ENCODE measurements at regions not wholly inside any gene's neighbourhood (a gene's known extent, or its start where the extent isn't known, plus 50 kb on each side); places are given as distances from the start of the nearest gene placed in this dataset.

GRCh38 chr12:58554522-58555157 lies 365.7 kb downstream of the LRIG3 start:
- no peak overlapping the region for H2AFZ ChIP-seq (ENCODE audit: low read depth, low read length)
- no peaks in the 10 kb centered on the region for H3K27me3 ChIP-seq (ENCODE audit: insufficient read depth, low read length)
- no peaks in the 10 kb centered on the region for H3K9me3 ChIP-seq (ENCODE audit: low read length)
- no peak overlapping the region for H3K4me3 ChIP-seq (ENCODE audit: low read length)
- H3K4me1 ChIP-seq (ENCODE audit: insufficient read depth, low read length) = no peaks in the 10 kb centered on the region
- no peaks in the 10 kb centered on the region for H3K36me3 ChIP-seq (ENCODE audit: insufficient read depth, low read length)

- Histone ChIP-seq H3K27me3 (ENCODE audit: insufficient read depth, low read length) (no peaks in the 10 kb centered on the region), H3K36me3 (ENCODE audit: insufficient read depth, low read length) (no peaks in the 10 kb centered on the region), H3K4me3 (ENCODE audit: low read length) (no peak overlapping the region), H3K4me1 (ENCODE audit: insufficient read depth, low read length) (no peaks in the 10 kb centered on the region), H3K9me3 (ENCODE audit: low read length) (no peaks in the 10 kb centered on the region), H2AFZ (ENCODE audit: low read depth, low read length) (no peak overlapping the region)
These were observed 363.1 kb downstream of the LRIG3 start for GRCh38 chr12:58557171-58557570.

GRCh38 chr12:58557661-58558060 lies 362.6 kb downstream of the LRIG3 start:
- H3K9me3 ChIP-seq (ENCODE audit: low read length) = no peaks in the 10 kb centered on the region
- no peaks in the 10 kb centered on the region for H3K4me1 ChIP-seq (ENCODE audit: insufficient read depth, low read length)
- H3K27me3 ChIP-seq (ENCODE audit: insufficient read depth, low read length) = no peaks in the 10 kb centered on the region
- H2AFZ ChIP-seq (ENCODE audit: low read depth, low read length) = no peak overlapping the region
- no peaks in the 10 kb centered on the region for H3K36me3 ChIP-seq (ENCODE audit: insufficient read depth, low read length)
- no peak overlapping the region for H3K4me3 ChIP-seq (ENCODE audit: low read length)

GRCh38 chr12:58563621-58564020 lies 356.7 kb downstream of the LRIG3 start:
- Histone ChIP-seq H3K27me3 (ENCODE audit: insufficient read depth, low read length) (no peaks in the 10 kb centered on the region), H3K36me3 (ENCODE audit: insufficient read depth, low read length) (no peaks in the 10 kb centered on the region), H3K4me1 (ENCODE audit: insufficient read depth, low read length) (no peaks in the 10 kb centered on the region), H2AFZ (ENCODE audit: low read depth, low read length) (no peak overlapping the region), H3K9me3 (ENCODE audit: low read length) (no peaks in the 10 kb centered on the region), H3K4me3 (ENCODE audit: low read length) (no peak overlapping the region)

DNA sequence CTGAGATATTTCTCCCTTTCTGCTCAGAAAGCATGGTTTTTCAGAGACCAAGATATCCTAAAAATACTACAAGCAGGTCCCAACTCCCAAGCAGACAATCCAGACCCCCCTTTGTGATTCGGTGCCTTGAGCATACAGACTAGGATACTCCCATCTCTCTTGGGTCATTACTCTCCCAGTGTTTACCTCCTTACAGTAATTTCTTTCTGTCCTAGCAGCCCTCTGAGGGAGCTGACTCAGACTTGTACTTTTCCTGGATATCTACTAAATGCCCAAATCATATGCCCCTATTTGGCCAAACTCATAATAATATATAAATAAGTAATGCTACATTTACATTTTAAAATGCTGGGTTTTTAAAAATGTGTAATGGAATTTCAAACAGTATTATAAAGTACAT lies 355.6 kb downstream of the LRIG3 start:
- Histone ChIP-seq H3K4me3 (ENCODE audit: low read length) (no peak overlapping the region), H3K9me3 (ENCODE audit: low read length) (no peaks in the 10 kb centered on the region), H3K27me3 (ENCODE audit: insufficient read depth, low read length) (no peaks in the 10 kb centered on the region), H3K4me1 (ENCODE audit: insufficient read depth, low read length) (no peaks in the 10 kb centered on the region), H2AFZ (ENCODE audit: low read depth, low read length) (no peak overlapping the region), H3K36me3 (ENCODE audit: insufficient read depth, low read length) (no peaks in the 10 kb centered on the region)

DNA sequence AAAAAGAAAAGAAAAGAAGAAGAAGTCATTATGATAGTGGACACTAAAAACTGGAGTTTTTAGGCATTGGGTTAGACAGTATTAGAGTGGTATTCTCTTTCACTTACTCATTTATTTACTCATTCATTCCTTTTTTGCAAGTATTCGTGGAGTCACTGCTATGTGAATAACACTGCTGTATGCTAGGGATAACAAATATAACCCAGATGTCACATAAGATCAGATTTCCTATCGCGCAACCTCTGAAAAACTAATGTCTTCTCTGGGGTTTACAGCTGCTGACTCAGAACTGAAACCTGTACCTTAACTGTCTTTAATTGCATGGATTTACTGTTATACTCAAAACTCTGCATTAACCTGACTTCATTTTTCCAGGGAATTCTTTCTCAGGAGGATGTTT lies 353.7 kb downstream of the LRIG3 start:
- no peaks in the 10 kb centered on the region for H3K36me3 ChIP-seq (ENCODE audit: insufficient read depth, low read length)
- no peak overlapping the region for H3K4me3 ChIP-seq (ENCODE audit: low read length)
- H2AFZ ChIP-seq (ENCODE audit: low read depth, low read length) = no peak overlapping the region
- no peaks in the 10 kb centered on the region for H3K4me1 ChIP-seq (ENCODE audit: insufficient read depth, low read length)
- no peaks in the 10 kb centered on the region for H3K27me3 ChIP-seq (ENCODE audit: insufficient read depth, low read length)
- no peaks in the 10 kb centered on the region for H3K9me3 ChIP-seq (ENCODE audit: low read length)

GRCh38 chr12:58567189-58567588 lies 353.1 kb downstream of the LRIG3 start:
- no peaks in the 10 kb centered on the region for H3K4me1 ChIP-seq (ENCODE audit: insufficient read depth, low read length)
- H3K4me3 ChIP-seq (ENCODE audit: low read length) = no peak overlapping the region
- H2AFZ ChIP-seq (ENCODE audit: low read depth, low read length) = no peak overlapping the region
- no peaks in the 10 kb centered on the region for H3K27me3 ChIP-seq (ENCODE audit: insufficient read depth, low read length)
- no peaks in the 10 kb centered on the region for H3K36me3 ChIP-seq (ENCODE audit: insufficient read depth, low read length)
- no peaks in the 10 kb centered on the region for H3K9me3 ChIP-seq (ENCODE audit: low read length)

DNA sequence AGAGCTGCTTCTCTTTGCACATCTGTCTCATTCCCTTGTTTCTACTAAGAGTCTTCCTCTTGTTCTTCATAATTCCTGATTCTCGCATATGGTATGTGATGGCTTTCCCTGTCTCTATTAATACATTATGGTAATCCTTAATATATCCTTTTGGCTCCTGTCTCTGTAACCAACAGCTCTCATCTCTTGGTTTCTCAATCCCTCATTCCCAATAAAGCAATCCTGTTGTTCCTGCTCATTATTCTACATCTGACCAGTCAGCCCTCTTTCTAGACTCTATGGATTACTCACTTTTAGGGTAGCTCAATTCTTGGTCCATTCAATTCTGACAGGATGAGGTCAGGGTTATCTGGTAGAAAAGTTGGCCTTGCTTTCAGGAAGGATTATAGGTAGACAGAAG lies 349.9 kb downstream of the LRIG3 start:
- H3K9me3 ChIP-seq (ENCODE audit: low read length) = no peaks in the 10 kb centered on the region
- no peak overlapping the region for H3K4me3 ChIP-seq (ENCODE audit: low read length)
- no peaks in the 10 kb centered on the region for H3K27me3 ChIP-seq (ENCODE audit: insufficient read depth, low read length)
- H3K36me3 ChIP-seq (ENCODE audit: insufficient read depth, low read length) = no peaks in the 10 kb centered on the region
- no peak overlapping the region for H2AFZ ChIP-seq (ENCODE audit: low read depth, low read length)
- peaks cover 2% of the 10 kb centered on the region for H3K4me1 ChIP-seq (ENCODE audit: insufficient read depth, low read length)

DNA sequence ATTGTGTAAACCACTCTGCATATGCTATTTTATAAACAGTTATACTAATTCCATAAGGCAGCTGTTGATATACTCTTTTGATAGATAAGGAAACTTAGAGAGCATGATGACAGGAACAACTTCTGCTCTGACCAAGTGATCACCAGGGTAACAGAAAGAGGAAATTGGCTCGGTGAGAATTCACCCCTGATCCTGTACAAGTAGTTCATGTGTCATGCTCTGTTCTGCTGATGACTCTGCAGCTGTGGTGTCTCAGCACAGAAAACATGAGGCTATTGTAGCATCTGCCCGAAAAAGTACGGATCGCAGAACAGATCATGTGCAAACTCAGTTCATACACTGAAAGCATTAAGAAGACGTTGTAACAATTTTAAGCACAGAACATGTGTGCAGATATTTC lies 345.0 kb downstream of the LRIG3 start:
- Histone ChIP-seq H3K9me3 (ENCODE audit: low read length) (no peaks in the 10 kb centered on the region), H2AFZ (ENCODE audit: low read depth, low read length) (no peak overlapping the region)

DNA sequence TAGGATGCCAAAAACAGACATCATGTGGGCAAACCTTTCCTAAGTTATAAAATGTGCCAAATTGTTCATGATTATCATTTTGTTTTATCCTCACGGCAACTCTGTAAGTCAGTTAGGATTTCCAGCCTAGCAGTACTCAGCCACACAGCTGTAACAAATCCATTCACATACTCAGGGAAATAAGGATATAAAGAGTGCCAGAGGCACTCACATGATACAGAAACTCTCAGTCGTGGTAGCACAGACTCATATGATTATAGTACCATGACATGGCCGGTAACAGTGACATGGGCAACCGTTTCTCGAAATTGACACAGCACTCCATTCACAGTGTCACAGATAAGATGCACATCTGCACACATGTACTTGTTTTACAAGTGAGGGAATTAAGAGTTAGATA lies 344.2 kb downstream of the LRIG3 start:
- no peaks in the 10 kb centered on the region for H3K36me3 ChIP-seq (ENCODE audit: insufficient read depth, low read length)

More for the DNA sequence above, 345.0 kb downstream of the LRIG3 start:
- Histone ChIP-seq H3K36me3 (ENCODE audit: insufficient read depth, low read length) (no peaks in the 10 kb centered on the region), H3K27me3 (ENCODE audit: insufficient read depth, low read length) (no peaks in the 10 kb centered on the region), H3K4me1 (ENCODE audit: insufficient read depth, low read length) (peaks cover 3% of the 10 kb centered on the region), H3K4me3 (ENCODE audit: low read length) (no peak overlapping the region)

GRCh38 chr12:58576916-58577315 lies 343.4 kb downstream of the LRIG3 start:
- H3K4me1 ChIP-seq (ENCODE audit: insufficient read depth, low read length) = peaks cover 3% of the 10 kb centered on the region
- H3K9me3 ChIP-seq (ENCODE audit: low read length) = no peaks in the 10 kb centered on the region
- H3K4me3 ChIP-seq (ENCODE audit: low read length) = no peak overlapping the region
- H3K27me3 ChIP-seq (ENCODE audit: insufficient read depth, low read length) = no peaks in the 10 kb centered on the region
- H3K36me3 ChIP-seq (ENCODE audit: insufficient read depth, low read length) = no peaks in the 10 kb centered on the region
- no peak overlapping the region for H2AFZ ChIP-seq (ENCODE audit: low read depth, low read length)

More for the DNA sequence above, 344.2 kb downstream of the LRIG3 start:
- H3K27me3 ChIP-seq (ENCODE audit: insufficient read depth, low read length) = no peaks in the 10 kb centered on the region
- H3K4me3 ChIP-seq (ENCODE audit: low read length) = no peak overlapping the region
- peaks cover 3% of the 10 kb centered on the region for H3K4me1 ChIP-seq (ENCODE audit: insufficient read depth, low read length)
- H2AFZ ChIP-seq (ENCODE audit: low read depth, low read length) = no peak overlapping the region
- no peaks in the 10 kb centered on the region for H3K9me3 ChIP-seq (ENCODE audit: low read length)

DNA sequence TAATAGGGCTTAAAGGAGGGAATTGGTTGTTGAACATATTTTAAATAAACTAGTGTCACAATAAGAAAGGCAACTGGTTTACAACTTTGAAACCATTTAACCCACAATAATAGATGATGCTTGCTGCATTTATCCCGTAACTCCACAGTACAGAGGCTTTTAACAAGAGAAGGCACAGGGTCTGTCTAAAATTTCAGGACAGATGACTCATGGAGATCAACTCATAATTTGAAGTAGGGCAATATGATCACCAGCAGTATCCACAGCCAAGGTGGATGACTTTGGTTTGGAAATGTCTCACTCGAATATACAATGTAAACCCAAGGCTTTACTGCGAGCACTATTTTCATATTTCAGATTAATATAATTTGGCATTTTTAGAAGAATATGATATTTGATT lies 340.2 kb downstream of the LRIG3 start:
- peaks cover 3% of the 10 kb centered on the region for H3K4me1 ChIP-seq (ENCODE audit: insufficient read depth, low read length)
- H3K27me3 ChIP-seq (ENCODE audit: insufficient read depth, low read length) = no peaks in the 10 kb centered on the region
- no peak overlapping the region for H2AFZ ChIP-seq (ENCODE audit: low read depth, low read length)
- no peaks in the 10 kb centered on the region for H3K36me3 ChIP-seq (ENCODE audit: insufficient read depth, low read length)
- no peak overlapping the region for H3K4me3 ChIP-seq (ENCODE audit: low read length)
- no peaks in the 10 kb centered on the region for H3K9me3 ChIP-seq (ENCODE audit: low read length)

GRCh38 chr12:58583529-58583928 lies 336.8 kb downstream of the LRIG3 start:
- H3K4me3 ChIP-seq (ENCODE audit: low read length) = no peak overlapping the region
- peaks cover 7% of the 10 kb centered on the region for H3K4me1 ChIP-seq (ENCODE audit: insufficient read depth, low read length)
- H3K9me3 ChIP-seq (ENCODE audit: low read length) = no peaks in the 10 kb centered on the region
- H2AFZ ChIP-seq (ENCODE audit: low read depth, low read length) = no peak overlapping the region
- H3K27me3 ChIP-seq (ENCODE audit: insufficient read depth, low read length) = no peaks in the 10 kb centered on the region
- H3K36me3 ChIP-seq (ENCODE audit: insufficient read depth, low read length) = no peaks in the 10 kb centered on the region

DNA sequence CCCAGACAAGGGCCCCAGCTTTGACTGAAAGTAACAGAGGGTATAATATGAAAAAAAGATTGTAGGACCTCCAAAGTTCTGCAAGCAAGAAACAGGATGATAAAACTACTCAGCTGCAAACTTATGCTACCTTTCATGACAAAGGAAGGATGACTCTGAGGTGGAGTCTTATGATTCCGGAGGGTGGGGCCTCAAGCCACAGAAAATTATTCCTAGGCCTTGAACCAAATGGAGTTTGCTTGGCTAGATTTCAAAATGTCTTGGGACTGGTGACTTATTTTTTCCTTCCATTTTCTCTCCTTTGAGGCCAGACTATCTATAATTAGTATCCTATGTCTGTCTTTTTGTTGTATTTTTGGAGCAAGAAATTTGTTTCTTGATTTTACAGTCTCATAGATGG lies 336.4 kb downstream of the LRIG3 start:
- Histone ChIP-seq H3K27me3 (ENCODE audit: insufficient read depth, low read length) (no peaks in the 10 kb centered on the region), H3K36me3 (ENCODE audit: insufficient read depth, low read length) (no peaks in the 10 kb centered on the region), H3K4me1 (ENCODE audit: insufficient read depth, low read length) (peaks cover 7% of the 10 kb centered on the region), H2AFZ (ENCODE audit: low read depth, low read length) (no peak overlapping the region), H3K9me3 (ENCODE audit: low read length) (no peaks in the 10 kb centered on the region), H3K4me3 (ENCODE audit: low read length) (no peak overlapping the region)

All from neuron (in vitro differentiated cells).